GM10266 (cell line): ENCODE measurements at regions not wholly inside any gene's neighbourhood (a gene's known extent, or its start where the extent isn't known, plus 50 kb on each side); places are given as distances from the start of the nearest gene placed in this dataset.

Experiments used
- DNase-seq: peaks from one replicate; pipeline ENCODE4 v3.0.0; 2012; ENCODE audit errors: extremely low spot score
- CTCF ChIP-seq: IDR thresholded peaks from 2 replicates; pipeline ENCODE4 v1.5.1; 2012; ENCODE audit warnings: mild to moderate bottlenecking, low read depth; ENCODE audit not compliant: control insufficient read depth, insufficient read depth; ENCODE audit errors: missing control alignments

GRCh38 chr13:44242766-44243165, 130.9 kb upstream of the SERP2 start:
- TF ChIP-seq CTCF, result no peak
- no peak for DNase-seq

- peak; percentile 36 for DNase-seq
- peak; percentile 60 for TF ChIP-seq CTCF
Measured at GRCh38 chr13:44243198-44243857, 130.3 kb upstream of the SERP2 start.

- DNase-seq, result no peak
- no peak for TF ChIP-seq CTCF
Measured at GRCh38 chr13:44244288-44244687, 129.3 kb upstream of the SERP2 start.

- no peak for DNase-seq
- TF ChIP-seq CTCF, result no peak
Measured at GRCh38 chr13:44249431-44249836, 124.2 kb upstream of the SERP2 start.

- DNase-seq, result no peak
- TF ChIP-seq CTCF, result no peak
Measured at GRCh38 chr13:44252938-44253337, 120.7 kb upstream of the SERP2 start.

- no peak for TF ChIP-seq CTCF
- no peak for DNase-seq
Measured at GRCh38 chr13:44255771-44256364, 117.8 kb upstream of the SERP2 start.

GRCh38 chr13:44257796-44258195, 115.8 kb upstream of the SERP2 start:
- no peak for TF ChIP-seq CTCF
- DNase-seq, result no peak
